ENCODE measurements at regions not wholly inside any gene's neighbourhood (a gene's known extent, or its start where the extent isn't known, plus 50 kb on each side); places are given as distances from the start of the nearest gene placed in this dataset.

- TF ChIP-seq, protein P1, sequence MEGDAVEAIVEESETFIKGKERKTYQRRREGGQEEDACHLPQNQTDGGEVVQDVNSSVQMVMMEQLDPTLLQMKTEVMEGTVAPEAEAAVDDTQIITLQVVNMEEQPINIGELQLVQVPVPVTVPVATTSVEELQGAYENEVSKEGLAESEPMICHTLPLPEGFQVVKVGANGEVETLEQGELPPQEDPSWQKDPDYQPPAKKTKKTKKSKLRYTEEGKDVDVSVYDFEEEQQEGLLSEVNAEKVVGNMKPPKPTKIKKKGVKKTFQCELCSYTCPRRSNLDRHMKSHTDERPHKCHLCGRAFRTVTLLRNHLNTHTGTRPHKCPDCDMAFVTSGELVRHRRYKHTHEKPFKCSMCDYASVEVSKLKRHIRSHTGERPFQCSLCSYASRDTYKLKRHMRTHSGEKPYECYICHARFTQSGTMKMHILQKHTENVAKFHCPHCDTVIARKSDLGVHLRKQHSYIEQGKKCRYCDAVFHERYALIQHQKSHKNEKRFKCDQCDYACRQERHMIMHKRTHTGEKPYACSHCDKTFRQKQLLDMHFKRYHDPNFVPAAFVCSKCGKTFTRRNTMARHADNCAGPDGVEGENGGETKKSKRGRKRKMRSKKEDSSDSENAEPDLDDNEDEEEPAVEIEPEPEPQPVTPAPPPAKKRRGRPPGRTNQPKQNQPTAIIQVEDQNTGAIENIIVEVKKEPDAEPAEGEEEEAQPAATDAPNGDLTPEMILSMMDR (IDR thresholded peaks at IDR 0.05) = no peak
- TF ChIP-seq POLR2AphosphoS5 (IDR thresholded peaks at IDR 0.05) (no peak), POLR2A (IDR thresholded peaks at IDR 0.05) (no peak)
Observed at GRCh38 chr3:19030522-19030839, 117.8 kb upstream of the KCNH8 start.

Data from suprapubic skin (tissue), 4 donors.